ENCODE measurements at regions not wholly inside any gene's neighbourhood (a gene's known extent, or its start where the extent isn't known, plus 50 kb on each side); places are given as distances from the start of the nearest gene placed in this dataset.

DNA sequence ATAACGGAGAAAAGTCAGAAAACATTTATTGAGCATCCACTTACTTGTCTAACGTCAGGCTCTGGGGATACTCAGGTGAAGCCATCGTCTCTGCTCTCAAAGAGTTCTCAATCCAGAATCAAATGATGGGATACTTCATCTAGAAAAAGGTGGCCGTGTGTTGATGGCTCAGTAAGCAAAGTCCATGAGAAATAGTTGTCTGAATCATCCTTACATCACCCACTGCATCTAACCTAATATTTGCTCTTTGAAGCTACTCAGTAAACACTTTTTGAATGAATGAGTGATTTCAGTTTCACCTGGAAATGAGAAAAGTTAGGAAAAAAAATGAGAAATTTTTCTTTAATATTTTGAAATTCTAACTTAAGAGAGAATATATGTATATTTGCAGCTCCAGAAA lies 155.3 kb upstream of the PKN2 start:
- no peaks in the 10 kb centered on the region for H3K36me3 ChIP-seq (ENCODE audit: control insufficient read depth, insufficient read depth, low read length)
- DNase-seq: no peak
- H3K27ac ChIP-seq (ENCODE audit: insufficient read depth, low read length, poor library complexity, severe bottlenecking): no peak overlapping the region
- H3K4me1 ChIP-seq (ENCODE audit: control insufficient read depth, insufficient read depth, low read length, poor library complexity, severe bottlenecking): no peaks in the 10 kb centered on the region
- no peaks in the 10 kb centered on the region for H3K9me3 ChIP-seq (ENCODE audit: control insufficient read depth, low read length)
- H3K27me3 ChIP-seq (replicated peaks; ENCODE audit: control insufficient read depth, insufficient read depth, low read length, poor library complexity, severe bottlenecking): no peaks in the 10 kb centered on the region
- H3K4me3 ChIP-seq (ENCODE audit: insufficient read depth, low read depth, low read length, poor library complexity, severe bottlenecking): no peak overlapping the region

- no peaks in the 10 kb centered on the region for H3K27me3 ChIP-seq (replicated peaks; ENCODE audit: control insufficient read depth, insufficient read depth, low read length, poor library complexity, severe bottlenecking)
- H3K9me3 ChIP-seq (ENCODE audit: control insufficient read depth, low read length): no peaks in the 10 kb centered on the region
- no peak overlapping the region for H3K4me3 ChIP-seq (ENCODE audit: insufficient read depth, low read depth, low read length, poor library complexity, severe bottlenecking)
- DNase-seq: no peak
- H3K36me3 ChIP-seq (ENCODE audit: control insufficient read depth, insufficient read depth, low read length): no peaks in the 10 kb centered on the region
- H3K27ac ChIP-seq (ENCODE audit: insufficient read depth, low read length, poor library complexity, severe bottlenecking): no peak overlapping the region
- H3K4me1 ChIP-seq (ENCODE audit: control insufficient read depth, insufficient read depth, low read length, poor library complexity, severe bottlenecking): no peaks in the 10 kb centered on the region
Observed at GRCh38 chr1:88529581-88529980, 154.5 kb upstream of the PKN2 start.

GRCh38 chr1:88530246-88530645 lies 153.8 kb upstream of the PKN2 start:
- H3K27me3 ChIP-seq (replicated peaks; ENCODE audit: control insufficient read depth, insufficient read depth, low read length, poor library complexity, severe bottlenecking): no peaks in the 10 kb centered on the region

GRCh38 chr1:88537787-88538186 lies 146.3 kb upstream of the PKN2 start:
- Histone ChIP-seq H3K27ac (ENCODE audit: insufficient read depth, low read length, poor library complexity, severe bottlenecking) (no peak overlapping the region), H3K4me3 (ENCODE audit: insufficient read depth, low read depth, low read length, poor library complexity, severe bottlenecking) (no peak overlapping the region), H3K4me1 (ENCODE audit: control insufficient read depth, insufficient read depth, low read length, poor library complexity, severe bottlenecking) (no peaks in the 10 kb centered on the region)

More at GRCh38 chr1:88530246-88530645, 153.8 kb upstream of the PKN2 start:
- Histone ChIP-seq H3K4me3 (ENCODE audit: insufficient read depth, low read depth, low read length, poor library complexity, severe bottlenecking) (no peak overlapping the region), H3K27ac (ENCODE audit: insufficient read depth, low read length, poor library complexity, severe bottlenecking) (no peak overlapping the region), H3K4me1 (ENCODE audit: control insufficient read depth, insufficient read depth, low read length, poor library complexity, severe bottlenecking) (no peaks in the 10 kb centered on the region), H3K9me3 (ENCODE audit: control insufficient read depth, low read length) (no peaks in the 10 kb centered on the region), H3K36me3 (ENCODE audit: control insufficient read depth, insufficient read depth, low read length) (no peaks in the 10 kb centered on the region)
- no peak for DNase-seq

DNA sequence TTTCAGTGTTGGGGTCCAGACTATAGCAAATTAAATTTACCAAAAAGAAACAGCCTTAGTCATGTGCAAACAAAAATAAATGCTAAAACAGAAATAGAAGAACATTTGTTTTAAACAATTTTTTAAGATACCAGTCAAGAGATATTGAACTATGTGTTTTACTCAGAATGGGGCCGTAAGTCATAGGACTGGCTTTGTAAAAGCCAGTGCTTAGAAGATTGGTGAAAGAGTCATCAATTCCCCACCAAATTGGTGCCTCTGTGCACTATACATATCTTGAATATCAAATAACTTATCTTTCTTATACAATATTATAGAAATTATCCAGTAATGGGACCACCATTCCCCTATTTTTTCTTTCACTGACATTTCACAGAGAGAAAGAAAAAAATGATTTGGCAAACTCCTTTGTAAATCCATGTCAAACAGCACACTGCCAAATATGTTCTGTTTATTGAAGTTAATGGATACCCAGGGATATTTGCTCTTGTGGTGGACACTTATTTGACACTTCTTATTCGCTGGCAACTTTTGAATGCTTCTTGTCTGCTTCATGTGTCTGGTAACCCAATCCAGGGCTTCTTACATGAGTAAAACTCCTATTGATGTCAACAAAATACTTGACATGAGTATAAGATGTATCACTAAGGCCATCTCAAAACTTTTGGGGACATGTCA lies 145.7 kb upstream of the PKN2 start:
- no peaks in the 10 kb centered on the region for H3K27me3 ChIP-seq (replicated peaks; ENCODE audit: control insufficient read depth, insufficient read depth, low read length, poor library complexity, severe bottlenecking)
- H3K27ac ChIP-seq (ENCODE audit: insufficient read depth, low read length, poor library complexity, severe bottlenecking): no peak overlapping the region
- H3K9me3 ChIP-seq (ENCODE audit: control insufficient read depth, low read length): no peaks in the 10 kb centered on the region
- no peak overlapping the region for H3K4me3 ChIP-seq (ENCODE audit: insufficient read depth, low read depth, low read length, poor library complexity, severe bottlenecking)
- no peaks in the 10 kb centered on the region for H3K36me3 ChIP-seq (ENCODE audit: control insufficient read depth, insufficient read depth, low read length)
- H3K4me1 ChIP-seq (ENCODE audit: control insufficient read depth, insufficient read depth, low read length, poor library complexity, severe bottlenecking): no peaks in the 10 kb centered on the region
- no peak for DNase-seq

More at GRCh38 chr1:88537787-88538186, 146.3 kb upstream of the PKN2 start:
- Histone ChIP-seq H3K27me3 (replicated peaks; ENCODE audit: control insufficient read depth, insufficient read depth, low read length, poor library complexity, severe bottlenecking) (no peaks in the 10 kb centered on the region), H3K36me3 (ENCODE audit: control insufficient read depth, insufficient read depth, low read length) (no peaks in the 10 kb centered on the region), H3K9me3 (ENCODE audit: control insufficient read depth, low read length) (no peaks in the 10 kb centered on the region)
- DNase-seq: no peak

DNA sequence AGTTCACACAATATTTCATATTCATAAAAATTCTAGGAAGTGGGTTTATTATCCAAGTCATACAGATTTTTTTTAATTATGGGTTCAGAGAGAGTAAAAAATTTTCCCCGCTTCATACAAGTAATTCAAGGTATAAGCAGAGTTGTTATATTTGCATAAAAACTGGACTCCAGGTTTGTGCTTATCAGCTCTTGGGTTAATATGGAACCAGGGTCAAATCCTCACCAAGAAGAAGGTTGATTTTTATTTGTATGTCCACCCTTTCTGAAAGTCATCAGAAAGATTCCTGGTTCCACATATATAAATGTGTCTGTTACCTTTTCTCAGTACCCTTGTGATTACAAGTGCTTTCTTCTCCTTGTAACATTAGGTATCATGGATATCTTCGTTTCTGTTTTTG lies 143.8 kb upstream of the PKN2 start:
- no peak for DNase-seq
- Histone ChIP-seq H3K4me3 (ENCODE audit: insufficient read depth, low read depth, low read length, poor library complexity, severe bottlenecking) (no peak overlapping the region), H3K27ac (ENCODE audit: insufficient read depth, low read length, poor library complexity, severe bottlenecking) (no peak overlapping the region), H3K9me3 (ENCODE audit: control insufficient read depth, low read length) (no peaks in the 10 kb centered on the region), H3K27me3 (replicated peaks; ENCODE audit: control insufficient read depth, insufficient read depth, low read length, poor library complexity, severe bottlenecking) (no peaks in the 10 kb centered on the region), H3K4me1 (ENCODE audit: control insufficient read depth, insufficient read depth, low read length, poor library complexity, severe bottlenecking) (no peaks in the 10 kb centered on the region), H3K36me3 (ENCODE audit: control insufficient read depth, insufficient read depth, low read length) (no peaks in the 10 kb centered on the region)

GRCh38 chr1:88541596-88541995 lies 142.5 kb upstream of the PKN2 start:
- Histone ChIP-seq H3K4me3 (ENCODE audit: insufficient read depth, low read depth, low read length, poor library complexity, severe bottlenecking) (no peak overlapping the region), H3K9me3 (ENCODE audit: control insufficient read depth, low read length) (no peaks in the 10 kb centered on the region), H3K4me1 (ENCODE audit: control insufficient read depth, insufficient read depth, low read length, poor library complexity, severe bottlenecking) (no peaks in the 10 kb centered on the region), H3K27ac (ENCODE audit: insufficient read depth, low read length, poor library complexity, severe bottlenecking) (no peak overlapping the region), H3K36me3 (ENCODE audit: control insufficient read depth, insufficient read depth, low read length) (no peaks in the 10 kb centered on the region), H3K27me3 (replicated peaks; ENCODE audit: control insufficient read depth, insufficient read depth, low read length, poor library complexity, severe bottlenecking) (no peaks in the 10 kb centered on the region)
- no peak for DNase-seq

GRCh38 chr1:88544195-88544594 lies 139.9 kb upstream of the PKN2 start:
- Histone ChIP-seq H3K9me3 (ENCODE audit: control insufficient read depth, low read length) (no peaks in the 10 kb centered on the region), H3K27me3 (replicated peaks; ENCODE audit: control insufficient read depth, insufficient read depth, low read length, poor library complexity, severe bottlenecking) (no peaks in the 10 kb centered on the region), H3K36me3 (ENCODE audit: control insufficient read depth, insufficient read depth, low read length) (no peaks in the 10 kb centered on the region), H3K4me3 (ENCODE audit: insufficient read depth, low read depth, low read length, poor library complexity, severe bottlenecking) (no peak overlapping the region), H3K4me1 (ENCODE audit: control insufficient read depth, insufficient read depth, low read length, poor library complexity, severe bottlenecking) (no peaks in the 10 kb centered on the region), H3K27ac (ENCODE audit: insufficient read depth, low read length, poor library complexity, severe bottlenecking) (no peak overlapping the region)
- no peak for DNase-seq

- H3K27ac ChIP-seq (ENCODE audit: insufficient read depth, low read length, poor library complexity, severe bottlenecking): no peak overlapping the region
- no peaks in the 10 kb centered on the region for H3K9me3 ChIP-seq (ENCODE audit: control insufficient read depth, low read length)
- no peaks in the 10 kb centered on the region for H3K4me1 ChIP-seq (ENCODE audit: control insufficient read depth, insufficient read depth, low read length, poor library complexity, severe bottlenecking)
- H3K36me3 ChIP-seq (ENCODE audit: control insufficient read depth, insufficient read depth, low read length): no peaks in the 10 kb centered on the region
- no peaks in the 10 kb centered on the region for H3K27me3 ChIP-seq (replicated peaks; ENCODE audit: control insufficient read depth, insufficient read depth, low read length, poor library complexity, severe bottlenecking)
- no peak for DNase-seq
- H3K4me3 ChIP-seq (ENCODE audit: insufficient read depth, low read depth, low read length, poor library complexity, severe bottlenecking): no peak overlapping the region
Observed at GRCh38 chr1:88549536-88549935, 134.5 kb upstream of the PKN2 start.

DNA sequence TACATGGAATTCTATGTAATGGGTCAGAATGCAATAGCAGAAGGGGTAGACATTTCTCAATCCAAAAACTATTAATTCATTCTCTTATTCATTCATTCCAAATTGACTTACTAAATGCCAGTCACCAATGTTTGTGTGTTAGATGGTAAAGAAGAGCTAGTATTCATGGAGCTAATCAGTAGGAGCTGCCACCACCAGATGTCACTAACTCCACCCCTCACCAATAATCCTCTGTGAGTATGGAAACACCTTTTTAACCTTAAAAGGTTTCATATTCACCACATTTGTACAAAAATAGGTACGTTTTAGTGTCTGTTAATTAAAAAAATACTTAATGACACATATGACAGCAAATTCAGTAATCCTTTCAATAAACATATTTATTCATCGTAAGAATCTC lies 131.8 kb upstream of the PKN2 start:
- Histone ChIP-seq H3K36me3 (ENCODE audit: control insufficient read depth, insufficient read depth, low read length) (no peaks in the 10 kb centered on the region), H3K9me3 (ENCODE audit: control insufficient read depth, low read length) (no peaks in the 10 kb centered on the region), H3K27ac (ENCODE audit: insufficient read depth, low read length, poor library complexity, severe bottlenecking) (no peak overlapping the region), H3K4me1 (ENCODE audit: control insufficient read depth, insufficient read depth, low read length, poor library complexity, severe bottlenecking) (no peaks in the 10 kb centered on the region), H3K27me3 (replicated peaks; ENCODE audit: control insufficient read depth, insufficient read depth, low read length, poor library complexity, severe bottlenecking) (no peaks in the 10 kb centered on the region), H3K4me3 (ENCODE audit: insufficient read depth, low read depth, low read length, poor library complexity, severe bottlenecking) (no peak overlapping the region)
- DNase-seq: no peak

Measured in effector memory CD4-positive, alpha-beta T cell (primary cell).